ENCODE measurements at regions not wholly inside any gene's neighbourhood (a gene's known extent, or its start where the extent isn't known, plus 50 kb on each side); places are given as distances from the start of the nearest gene placed in this dataset.

DNA sequence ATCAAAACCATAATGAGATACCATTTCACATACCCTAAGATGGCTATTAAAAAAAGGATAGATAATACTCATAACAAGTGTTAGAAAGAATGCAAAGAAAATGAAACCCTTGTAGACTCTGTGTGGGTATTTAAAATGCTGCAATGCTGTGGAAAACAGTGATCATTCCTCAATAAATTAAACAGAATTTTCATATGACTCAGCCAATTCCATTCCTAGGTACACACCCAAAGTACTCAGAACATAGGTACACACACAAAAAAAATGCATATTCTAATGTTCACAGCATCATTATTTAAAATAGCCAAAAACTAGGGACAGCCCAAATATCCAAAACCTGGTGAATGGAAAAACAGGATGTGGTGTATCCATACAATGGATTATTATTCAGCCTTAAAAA lies 502.3 kb downstream of the KCNJ3 start:
- no peak overlapping the region for H3K4me3 ChIP-seq (ENCODE audit: low read length)
- no peak for DNase-seq (ENCODE audit: low read depth, low spot score)

DNA sequence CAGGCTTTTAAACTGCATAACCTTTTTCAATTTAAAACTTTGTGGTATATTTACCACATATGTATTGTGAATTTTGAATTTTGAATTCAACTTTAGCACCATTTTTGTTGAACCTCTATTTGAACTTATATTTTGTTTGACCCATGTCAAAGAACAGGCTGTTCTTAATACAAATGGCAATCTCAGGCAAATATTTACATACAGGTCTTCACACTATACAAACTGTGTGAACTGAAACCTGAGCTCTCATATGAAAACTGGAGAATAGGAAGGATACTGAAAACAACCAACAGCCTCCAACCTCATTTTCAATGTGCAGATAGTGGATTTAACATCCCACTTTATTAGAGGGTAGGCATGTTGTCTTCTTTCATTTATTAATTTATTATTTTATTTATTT lies 491.8 kb downstream of the KCNJ3 start:
- no peak for DNase-seq (ENCODE audit: low read depth, low spot score)
- H3K4me3 ChIP-seq (ENCODE audit: low read length) = no peak overlapping the region

DNA sequence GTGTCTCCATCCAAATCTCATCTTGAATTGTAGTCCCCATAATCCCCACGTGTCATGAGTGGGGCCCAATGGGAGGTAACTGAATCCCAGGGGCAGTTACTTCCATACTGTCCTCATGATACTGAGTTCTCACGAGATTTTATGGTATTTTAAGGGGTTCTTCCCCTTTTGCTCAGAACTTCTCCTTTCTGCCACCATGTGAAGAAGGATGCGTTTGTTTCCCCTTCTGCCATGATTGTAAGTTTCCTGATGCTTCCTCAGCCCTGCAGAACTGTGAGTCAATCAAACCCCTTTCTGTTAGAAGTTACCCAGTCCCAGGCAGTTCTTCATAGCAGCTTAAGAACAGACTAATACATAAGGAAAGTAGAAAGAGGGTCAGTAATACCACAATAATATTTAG lies 480.4 kb downstream of the KCNJ3 start:
- DNase-seq (ENCODE audit: low read depth, low spot score) = no peak

GRCh38 chr2:155176345-155176744 lies 477.9 kb downstream of the KCNJ3 start:
- no peak for DNase-seq (ENCODE audit: low read depth, low spot score)
- H3K4me3 ChIP-seq (ENCODE audit: low read length) = no peak overlapping the region

More for the DNA sequence above, 480.4 kb downstream of the KCNJ3 start:
- H3K4me3 ChIP-seq (ENCODE audit: low read length) = no peak overlapping the region

GRCh38 chr2:155169317-155169716 lies 470.8 kb downstream of the KCNJ3 start:
- DNase-seq (ENCODE audit: low read depth, low spot score) = no peak
- no peak overlapping the region for H3K4me3 ChIP-seq (ENCODE audit: low read length)

DNA sequence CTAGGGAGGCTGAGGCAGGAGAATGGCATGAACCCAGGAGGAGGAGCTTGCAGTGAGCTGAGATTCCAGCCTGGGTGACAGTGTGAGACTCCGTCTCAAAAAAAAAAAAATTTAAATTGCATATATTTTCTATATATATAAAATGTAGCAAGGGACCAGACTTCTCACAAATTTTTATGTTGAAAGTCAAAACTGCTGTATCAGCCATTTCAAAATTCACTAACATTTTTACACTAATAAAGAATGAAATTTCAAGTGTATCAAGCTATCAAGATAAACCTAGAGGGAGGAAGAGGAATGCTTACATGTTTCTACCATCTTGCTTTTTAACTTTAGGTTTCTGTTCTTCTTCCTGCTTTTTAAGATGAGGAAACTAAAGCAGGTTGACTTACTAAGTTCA lies 464.0 kb downstream of the KCNJ3 start:
- no peak overlapping the region for H3K4me3 ChIP-seq (ENCODE audit: low read length)

GRCh38 chr2:155161314-155161713 lies 462.8 kb downstream of the KCNJ3 start:
- H3K4me3 ChIP-seq (ENCODE audit: low read length) = no peak overlapping the region
- DNase-seq (ENCODE audit: low read depth, low spot score) = no peak

More for the DNA sequence above, 464.0 kb downstream of the KCNJ3 start:
- DNase-seq (ENCODE audit: low read depth, low spot score) = no peak

DNA sequence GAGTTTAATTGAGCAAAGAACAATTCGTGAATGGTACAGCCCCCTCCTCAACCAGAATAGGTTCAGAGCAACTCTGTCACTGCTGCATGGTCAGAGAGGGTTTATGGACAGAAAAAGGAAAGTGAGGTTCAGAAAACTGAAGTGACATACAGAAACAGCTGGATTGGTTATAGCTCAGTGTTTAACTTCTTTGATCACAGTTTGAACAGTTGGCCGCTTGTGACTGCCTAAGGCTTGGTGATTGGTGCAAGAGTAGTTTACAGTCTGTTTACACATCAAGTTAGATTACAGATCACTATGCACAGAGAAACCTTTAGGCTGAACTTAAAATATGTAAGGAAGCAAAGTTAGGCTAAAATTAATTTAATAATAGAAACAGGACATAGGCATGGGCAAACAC lies 459.2 kb downstream of the KCNJ3 start:
- no peak overlapping the region for H3K4me3 ChIP-seq (ENCODE audit: low read length)
- no peak for DNase-seq (ENCODE audit: low read depth, low spot score)

DNA sequence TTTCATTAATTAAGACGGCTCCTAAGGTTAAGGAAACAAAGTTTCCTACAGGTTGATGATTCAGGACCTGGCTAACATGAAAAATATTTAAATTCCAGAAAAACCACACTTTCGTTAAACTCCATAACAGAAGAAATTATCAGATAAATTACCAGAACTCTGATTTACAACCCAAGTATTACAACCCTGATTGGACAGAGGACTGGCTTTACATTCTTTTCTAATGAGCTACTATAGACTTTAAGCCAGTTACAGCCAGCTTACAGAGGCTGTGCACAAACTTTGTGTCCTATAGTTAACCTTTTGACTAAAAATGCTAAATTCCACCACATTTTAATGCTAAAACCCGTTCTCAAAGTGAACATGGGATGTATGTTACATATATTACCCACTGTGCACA lies 458.6 kb downstream of the KCNJ3 start:
- DNase-seq (ENCODE audit: low read depth, low spot score) = no peak
- no peak overlapping the region for H3K4me3 ChIP-seq (ENCODE audit: low read length)

DNA sequence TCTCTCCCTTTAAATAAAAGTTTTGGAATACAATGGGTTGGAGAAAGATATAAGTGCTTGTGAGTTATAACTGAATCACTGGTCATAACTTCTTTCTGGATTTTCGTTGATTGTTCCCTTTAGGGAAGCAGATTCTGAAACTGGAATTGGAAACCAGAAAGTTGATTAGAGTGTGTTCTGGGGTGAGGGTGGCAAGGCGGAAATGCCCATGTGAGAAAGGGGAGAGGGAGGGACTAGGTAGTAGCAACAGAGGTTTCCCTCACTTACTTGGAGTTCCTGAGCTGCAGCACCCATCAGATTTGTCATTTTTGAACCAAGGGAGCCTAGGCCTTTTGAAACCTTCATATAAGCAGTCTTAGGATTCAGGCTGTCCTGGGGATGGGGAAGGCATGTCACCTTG lies 453.4 kb downstream of the KCNJ3 start:
- DNase-seq (ENCODE audit: low read depth, low spot score) = no peak
- no peak overlapping the region for H3K4me3 ChIP-seq (ENCODE audit: low read length)

DNA sequence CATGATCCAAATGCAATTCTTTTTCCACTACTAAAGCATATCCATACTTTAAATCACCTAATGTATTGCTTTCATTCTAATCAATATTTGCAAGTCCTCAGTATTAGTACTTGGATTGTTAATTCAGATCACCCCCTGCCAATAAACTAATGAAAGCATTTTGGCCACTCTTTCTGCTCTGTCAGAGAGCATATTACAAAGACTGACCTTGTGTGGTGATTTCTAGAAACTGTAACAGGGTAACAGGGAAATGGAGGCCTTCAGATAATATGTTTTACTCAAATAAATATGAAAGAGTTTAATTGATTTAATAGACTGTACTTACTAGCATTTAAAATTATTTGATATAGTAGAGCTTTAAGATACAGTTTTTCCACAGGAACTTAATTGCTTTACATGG lies 453.0 kb downstream of the KCNJ3 start:
- no peak overlapping the region for H3K4me3 ChIP-seq (ENCODE audit: low read length)
- DNase-seq (ENCODE audit: low read depth, low spot score) = no peak

DNA sequence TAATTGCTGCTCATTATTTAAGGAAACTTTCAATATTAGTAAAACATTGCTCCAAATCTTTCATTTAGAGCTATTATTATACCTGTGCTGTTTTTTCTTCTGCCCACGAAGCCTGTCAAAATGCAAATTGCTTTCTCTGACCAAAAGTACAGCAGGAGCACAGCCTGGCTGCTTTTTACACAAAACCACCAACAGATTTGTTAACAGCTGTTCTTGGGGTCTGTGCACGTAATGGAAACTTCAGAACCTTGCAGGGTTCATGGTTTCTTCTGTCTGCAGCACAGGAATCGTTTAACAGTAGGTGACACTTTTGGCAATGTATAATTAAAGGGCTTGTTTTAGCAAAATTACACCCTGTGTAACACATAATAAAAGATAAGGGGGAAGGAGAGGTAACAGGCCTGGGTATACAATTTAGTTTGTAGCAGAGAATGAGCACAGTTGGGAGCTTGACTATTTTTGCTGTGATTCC lies 447.3 kb downstream of the KCNJ3 start:
- H3K4me3 ChIP-seq (ENCODE audit: low read length) = no peak overlapping the region
- DNase-seq (ENCODE audit: low read depth, low spot score) = peak; percentile 19

GRCh38 chr2:155141418-155141817 lies 442.9 kb downstream of the KCNJ3 start:
- no peak for DNase-seq (ENCODE audit: low read depth, low spot score)
- H3K4me3 ChIP-seq (ENCODE audit: low read length) = no peak overlapping the region

DNA sequence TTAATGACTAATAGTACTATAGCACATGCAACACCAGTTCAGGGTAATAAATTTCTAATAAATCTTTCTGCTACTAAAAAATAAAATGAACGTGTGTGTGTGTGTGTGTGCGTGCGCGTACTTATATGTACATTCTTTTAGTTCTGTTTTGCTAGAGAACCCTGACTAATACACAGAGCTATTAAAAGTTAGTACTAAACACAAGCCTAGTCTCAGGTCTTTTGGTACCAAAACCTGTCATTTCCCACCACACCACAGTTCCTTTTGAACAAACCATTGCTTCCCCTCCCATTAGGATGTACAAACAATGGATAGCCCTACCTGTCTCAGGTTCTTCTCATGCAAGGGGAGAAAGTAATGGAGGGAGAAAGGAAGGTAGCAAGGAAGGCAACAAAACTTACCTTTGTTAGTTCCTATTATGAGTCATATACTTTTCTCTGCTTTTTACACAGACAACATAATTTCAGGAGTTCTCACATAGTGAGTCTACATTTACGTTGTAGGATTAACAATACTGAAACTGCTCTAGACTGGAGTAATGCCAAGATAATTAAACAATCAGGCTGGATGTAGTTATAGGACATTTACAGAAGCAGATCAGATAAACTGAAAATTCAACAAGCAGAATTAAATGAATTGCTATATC lies 427.2 kb downstream of the KCNJ3 start:
- H3K4me3 ChIP-seq (ENCODE audit: low read length) = no peak overlapping the region
- no peak for DNase-seq (ENCODE audit: low read depth, low spot score)

DNA sequence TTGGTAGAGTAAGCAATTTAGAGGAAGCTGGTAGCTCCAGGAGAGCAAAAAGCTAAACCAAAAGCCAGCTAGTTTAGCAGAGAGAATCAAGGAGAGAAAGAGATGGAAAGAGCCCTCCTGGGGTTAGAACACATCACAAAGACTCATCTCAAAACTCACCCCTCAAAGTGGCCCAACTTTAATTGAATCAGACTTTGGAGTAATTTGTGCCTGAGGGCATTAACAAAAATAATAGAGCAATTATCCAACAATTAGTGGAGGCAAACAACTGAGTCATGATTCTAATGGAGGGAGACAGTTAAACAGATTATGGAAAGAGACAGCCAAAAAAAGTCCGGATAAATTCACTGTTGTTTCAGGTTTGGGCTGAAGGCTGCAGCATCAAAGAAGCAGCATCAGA lies 417.4 kb downstream of the KCNJ3 start:
- H3K4me3 ChIP-seq (ENCODE audit: low read length) = no peak overlapping the region
- no peak for DNase-seq (ENCODE audit: low read depth, low spot score)

- no peak for DNase-seq (ENCODE audit: low read depth, low spot score)
- no peak overlapping the region for H3K4me3 ChIP-seq (ENCODE audit: low read length)
Measured at GRCh38 chr2:155111070-155111469, 412.6 kb downstream of the KCNJ3 start.

DNA sequence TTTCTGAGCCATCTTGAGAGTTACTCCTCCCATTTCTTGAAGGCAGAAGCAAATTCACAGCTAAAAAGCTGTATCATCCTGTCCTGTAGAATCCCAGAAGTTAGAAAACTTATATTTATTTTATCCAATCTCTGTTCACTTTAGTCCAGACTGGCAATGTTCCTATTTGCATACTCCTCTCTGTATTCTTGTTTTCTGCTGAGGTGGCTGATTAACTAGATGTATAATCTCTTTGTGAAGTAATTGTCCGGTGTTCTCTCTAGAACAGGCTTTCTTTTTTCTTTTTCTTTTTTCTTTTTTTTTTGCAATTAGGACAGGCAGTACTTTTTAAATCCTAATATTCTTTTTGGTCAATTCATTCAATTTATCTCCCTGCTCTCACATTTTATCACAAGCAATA lies 411.0 kb downstream of the KCNJ3 start:
- no peak overlapping the region for H3K4me3 ChIP-seq (ENCODE audit: low read length)
- no peak for DNase-seq (ENCODE audit: low read depth, low spot score)

DNA sequence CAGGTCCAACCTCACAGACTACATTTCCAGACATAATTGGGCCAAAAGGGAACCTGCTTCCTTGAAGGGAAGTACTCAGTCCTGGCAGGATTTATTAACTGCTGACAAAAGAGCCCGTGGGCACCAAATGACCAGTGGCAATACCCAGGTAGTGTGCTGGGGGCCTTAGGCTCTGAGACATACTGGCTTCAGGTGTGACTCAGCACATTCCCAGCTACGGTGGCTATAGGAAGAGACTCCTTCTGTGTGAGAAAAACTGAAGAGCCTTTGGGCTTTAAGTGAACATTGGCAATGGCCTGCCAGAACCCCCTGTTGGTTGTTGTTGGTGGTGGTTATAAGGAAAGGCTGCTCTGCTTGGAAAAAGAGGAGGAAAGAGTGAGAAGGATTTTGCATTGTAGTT lies 401.8 kb downstream of the KCNJ3 start:
- no peak for DNase-seq (ENCODE audit: low read depth, low spot score)
- no peak overlapping the region for H3K4me3 ChIP-seq (ENCODE audit: low read length)

GRCh38 chr2:155099784-155100183 lies 401.3 kb downstream of the KCNJ3 start:
- DNase-seq (ENCODE audit: low read depth, low spot score) = no peak
- H3K4me3 ChIP-seq (ENCODE audit: low read length) = no peak overlapping the region

DNA sequence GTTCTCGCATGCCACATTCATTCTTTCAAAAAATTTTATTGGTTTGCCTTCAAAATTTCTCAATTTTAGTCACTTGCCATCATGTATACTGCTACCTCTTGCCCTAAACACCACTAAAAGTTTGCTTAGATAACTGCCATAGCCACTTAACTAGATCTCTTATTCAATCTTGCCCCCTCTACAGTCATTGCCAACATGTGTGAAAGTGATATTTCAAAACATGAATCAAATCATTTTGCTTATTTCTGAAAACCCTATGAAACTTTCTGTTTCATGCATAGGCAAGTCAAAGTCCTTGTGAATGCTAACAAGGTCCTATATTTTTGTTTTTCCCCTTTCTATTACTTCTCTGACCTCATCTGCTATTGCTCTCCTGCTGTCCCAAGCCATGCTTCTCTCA lies 397.1 kb downstream of the KCNJ3 start:
- no peak overlapping the region for H3K4me3 ChIP-seq (ENCODE audit: low read length)
- no peak for DNase-seq (ENCODE audit: low read depth, low spot score)

DNA sequence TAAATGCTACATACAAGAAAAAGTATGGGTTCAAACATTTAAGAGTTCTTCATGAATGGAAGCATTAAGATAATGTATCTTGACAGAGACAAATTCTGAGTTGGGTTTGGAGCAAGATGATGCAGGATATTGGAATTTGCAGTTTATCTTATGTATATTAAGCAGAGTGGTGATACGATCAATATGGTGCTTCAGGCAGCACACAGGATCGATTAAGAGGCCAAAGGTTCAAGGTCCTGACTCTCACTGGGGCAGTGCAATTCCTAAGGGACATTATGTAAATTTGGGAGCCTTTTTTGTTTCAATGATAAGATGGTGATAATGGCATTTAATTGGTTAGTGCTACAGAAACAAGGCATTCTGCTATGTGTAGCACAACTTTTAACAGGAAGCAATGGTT lies 381.9 kb downstream of the KCNJ3 start:
- no peak for DNase-seq (ENCODE audit: low read depth, low spot score)
- H3K4me3 ChIP-seq (ENCODE audit: low read length) = no peak overlapping the region

GRCh38 chr2:155070489-155070888 lies 372.0 kb downstream of the KCNJ3 start:
- DNase-seq (ENCODE audit: low read depth, low spot score) = no peak
- H3K4me3 ChIP-seq (ENCODE audit: low read length) = no peak overlapping the region
